GM23338 (cell line): ENCODE measurements at regions not wholly inside any gene's neighbourhood (a gene's known extent, or its start where the extent isn't known, plus 50 kb on each side); places are given as distances from the start of the nearest gene placed in this dataset.

Experiments
- ATAC-seq: fragments of 200-7000 bp; cut with Tn5 transposase; 3 replicates; pipeline ENCODE4 v1.9.1; 2020
- DNase-seq: peaks from one replicate; pipeline ENCODE4 v3.0.0-alpha.2; 2015; ENCODE audit warnings: low spot score
- H2AFZ ChIP-seq: fragments of 200-600 bp; sonication (generic); 2 replicates; pipeline ENCODE4 v1.8.0; 2016; ENCODE audit warnings: antibody characterized with exemption, mild to moderate bottlenecking, moderate library complexity
- H3F3A ChIP-seq: fragments of 200-600 bp; sonication (generic); replicated peaks from 2 replicates; pipeline ENCODE4 v1.8.0; 2017; ENCODE audit warnings: antibody characterized with exemption, mixed run types, low read depth
- H3K27ac ChIP-seq: fragments of 200-600 bp; sonication (generic); 2 replicates; pipeline ENCODE4 v1.6.1; 2016; ENCODE audit warnings: low read depth
- H3K27me3 ChIP-seq: fragments of 200-600 bp; sonication (generic); 2 replicates; pipeline ENCODE4 v1.8.0; 2016; ENCODE audit warnings: mild to moderate bottlenecking, mixed run types, moderate library complexity; ENCODE audit not compliant: insufficient read depth
- H3K36me3 ChIP-seq: fragments of 200-600 bp; sonication (generic); 2 replicates; pipeline ENCODE4 v1.8.0; 2016; ENCODE audit warnings: mild to moderate bottlenecking; ENCODE audit not compliant: insufficient read depth
- H3K4me1 ChIP-seq: fragments of 200-600 bp; sonication (generic); 2 replicates; pipeline ENCODE4 v1.8.0; 2016; ENCODE audit warnings: mild to moderate bottlenecking, moderate library complexity; ENCODE audit not compliant: insufficient read depth
- H3K4me2 ChIP-seq: fragments of 200-600 bp; sonication (generic); 2 replicates; pipeline ENCODE4 v1.7.1; 2017; ENCODE audit warnings: mixed run types
- H3K4me3 ChIP-seq: fragments of 200-600 bp; sonication (generic); 2 replicates; pipeline ENCODE4 v1.6.1; 2016; ENCODE audit warnings: mixed run types
- H3K79me2 ChIP-seq: fragments of 200-600 bp; sonication (generic); replicated peaks from 2 replicates; pipeline ENCODE4 v1.8.0; 2017; ENCODE audit warnings: mild to moderate bottlenecking; ENCODE audit not compliant: insufficient read depth
- H3K9me2 ChIP-seq: fragments of 200-600 bp; sonication (generic); 2 replicates; pipeline ENCODE4 v1.8.0; 2017; ENCODE audit not compliant: insufficient read depth
- H4K20me1 ChIP-seq: fragments of 200-600 bp; sonication (generic); replicated peaks from 2 replicates; pipeline ENCODE4 v1.8.0; 2017; ENCODE audit warnings: mild to moderate bottlenecking; ENCODE audit not compliant: insufficient read depth
- H3K27ac Mint-ChIP-seq: 2 replicates; pipeline ENCODE4 v1.8.0; 2020; ENCODE audit warnings: inconsistent platforms, mild to moderate bottlenecking, moderate library complexity, mixed read lengths
- H3K27me3 Mint-ChIP-seq: 3 replicates; pipeline ENCODE4 v1.8.0; 2022; ENCODE audit warnings: low read depth, mild to moderate bottlenecking, moderate library complexity, mixed read lengths, inconsistent platforms; ENCODE audit not compliant: insufficient read depth, poor library complexity
- H3K36me3 Mint-ChIP-seq: 3 replicates; pipeline ENCODE4 v1.8.0; 2021; ENCODE audit warnings: low read depth, mild to moderate bottlenecking, inconsistent platforms, moderate library complexity, mixed read lengths
- H3K4me1 Mint-ChIP-seq: 3 replicates; pipeline ENCODE4 v1.8.0; 2020; ENCODE audit warnings: mild to moderate bottlenecking, inconsistent platforms, mixed read lengths
- H3K4me3 Mint-ChIP-seq: 3 replicates; pipeline ENCODE4 v1.8.0; 2021; ENCODE audit warnings: moderate library complexity, mild to moderate bottlenecking, inconsistent platforms, mixed read lengths
- H3K9me3 Mint-ChIP-seq: 3 replicates; pipeline ENCODE4 v1.8.0; 2020; ENCODE audit warnings: moderate library complexity, mild to moderate bottlenecking, inconsistent platforms, mixed read lengths
- CREB1 ChIP-seq: fragments of 250-450 bp; sonication (Bioruptor Pico); IDR thresholded peaks from 2 replicates; pipeline ENCODE4 v1.5.0; 2020; ENCODE audit warnings: low read depth, mild to moderate bottlenecking, moderate library complexity
- ETS1 ChIP-seq: IDR thresholded peaks from 2 replicates; pipeline ENCODE4 v1.6.1; 2016; ENCODE audit warnings: antibody characterized with exemption
- EZH2 ChIP-seq: fragments of 200-600 bp; sonication (generic); IDR thresholded peaks from one replicate; pipeline ENCODE4 v1.8.0; 2017; ENCODE audit warnings: antibody characterized with exemption, mild to moderate bottlenecking, low read depth; ENCODE audit not compliant: unreplicated experiment
- EZH2phosphoT487 ChIP-seq: fragments of 200-600 bp; sonication (generic); IDR thresholded peaks from one replicate; pipeline ENCODE4 v1.8.1; 2018; ENCODE audit warnings: antibody characterized with exemption; ENCODE audit not compliant: unreplicated experiment
- JUNB ChIP-seq: IDR thresholded peaks from one replicate; pipeline ENCODE4 v1.6.1; 2016; ENCODE audit warnings: antibody characterized with exemption; ENCODE audit not compliant: unreplicated experiment
- NANOG ChIP-seq: IDR thresholded peaks from 2 replicates; pipeline ENCODE4 v1.6.1; 2016; ENCODE audit warnings: antibody characterized with exemption, borderline replicate concordance
- POLR2AphosphoS5 ChIP-seq: IDR thresholded peaks from 2 replicates; pipeline ENCODE4 v1.6.1; 2016; ENCODE audit warnings: antibody characterized with exemption, low read depth
- REST ChIP-seq: IDR thresholded peaks from one replicate; pipeline ENCODE4 v1.6.1; 2018; ENCODE audit warnings: antibody characterized with exemption; ENCODE audit not compliant: unreplicated experiment
- STAT1 ChIP-seq: IDR thresholded peaks from one replicate; pipeline ENCODE4 v1.6.1; 2016; ENCODE audit warnings: antibody characterized with exemption; ENCODE audit not compliant: unreplicated experiment
- ZNF114 ChIP-seq: fragments of 250-450 bp; sonication (Bioruptor Pico); IDR thresholded peaks from 2 replicates; pipeline ENCODE4 v1.5.0; 2020; ENCODE audit warnings: mild to moderate bottlenecking, moderate library complexity
- ZNF331 ChIP-seq: fragments of 250-450 bp; sonication (Bioruptor Pico); IDR thresholded peaks from 2 replicates; pipeline ENCODE4 v1.5.0; 2020; ENCODE audit warnings: low read depth, mild to moderate bottlenecking, moderate library complexity
- TF ChIP-seq, protein P1 (sequence below), 2 experiments: fragments of 200-600 bp in 1 of 2; sonication (generic) in 1 of 2; conservative IDR thresholded peaks; 2 replicates each; pipeline versions ENCODE4 v1.5.1 to v1.6.1; 2016 to 2017; ENCODE audit warnings: antibody characterized with exemption in 2 of 2, low read depth in 2 of 2, mild to moderate bottlenecking in 2 of 2, moderate library complexity in 1 of 2
- TF ChIP-seq, protein P2 (sequence below): fragments of 250-450 bp; sonication (Bioruptor Pico); IDR thresholded peaks from 2 replicates; pipeline ENCODE4 v1.5.0; 2020; ENCODE audit warnings: mild to moderate bottlenecking, moderate library complexity

DNA sequence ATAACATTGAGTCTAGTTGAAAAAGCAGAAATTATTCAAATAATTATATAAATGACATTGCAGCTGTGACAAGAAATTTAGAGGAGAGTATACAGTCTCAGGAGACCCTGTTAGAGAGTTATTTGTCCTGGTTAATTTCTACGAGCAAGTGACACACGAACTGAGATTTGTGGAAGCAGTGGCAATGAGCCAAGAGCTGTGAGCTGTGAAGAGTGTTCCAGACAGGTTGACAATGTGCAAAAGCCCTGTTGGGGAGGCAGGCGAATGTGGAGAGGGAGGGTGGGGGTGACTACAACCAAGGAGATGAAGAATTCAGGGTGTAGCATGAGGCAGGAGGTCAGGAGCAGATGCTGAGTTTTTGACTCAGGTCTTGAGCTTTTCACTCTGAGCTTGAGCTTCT, 620.2 kb upstream of the TENM4 start:
- Mint-ChIP-seq H3K27ac (no peak overlapping the region), H3K36me3 (no peaks in the 10 kb centered on the region), H3K27me3 (no peaks in the 10 kb centered on the region), H3K9me3 (no peaks in the 10 kb centered on the region), H3K4me1 (no peaks in the 10 kb centered on the region; the same call in 1 of the 3 replicates), H3K4me3 (no peak overlapping the region)
- H3K27ac ChIP-seq: no peak overlapping the region
- H2AFZ ChIP-seq: no peak overlapping the region
- H3K4me1 ChIP-seq: no peaks in the 10 kb centered on the region
- H3F3A ChIP-seq: no peaks in the 10 kb centered on the region
- no peak overlapping the region for H3K4me2 ChIP-seq
- no peaks in the 10 kb centered on the region for H3K27me3 ChIP-seq
- DNase-seq (no peak), ATAC-seq (no peak)
- no peaks in the 10 kb centered on the region for H4K20me1 ChIP-seq
- peaks cover 4% of the 10 kb centered on the region; the same call in 1 of the 2 replicates for H3K9me2 ChIP-seq
- H3K36me3 ChIP-seq: no peaks in the 10 kb centered on the region; the same call in 1 of the 2 replicates
- H3K4me3 ChIP-seq: no peak overlapping the region
- no peaks in the 10 kb centered on the region for H3K79me2 ChIP-seq
- no peak for TF ChIP-seq POLR2AphosphoS5
- no peak for TF ChIP-seq NANOG
- TF ChIP-seq, protein P1, sequence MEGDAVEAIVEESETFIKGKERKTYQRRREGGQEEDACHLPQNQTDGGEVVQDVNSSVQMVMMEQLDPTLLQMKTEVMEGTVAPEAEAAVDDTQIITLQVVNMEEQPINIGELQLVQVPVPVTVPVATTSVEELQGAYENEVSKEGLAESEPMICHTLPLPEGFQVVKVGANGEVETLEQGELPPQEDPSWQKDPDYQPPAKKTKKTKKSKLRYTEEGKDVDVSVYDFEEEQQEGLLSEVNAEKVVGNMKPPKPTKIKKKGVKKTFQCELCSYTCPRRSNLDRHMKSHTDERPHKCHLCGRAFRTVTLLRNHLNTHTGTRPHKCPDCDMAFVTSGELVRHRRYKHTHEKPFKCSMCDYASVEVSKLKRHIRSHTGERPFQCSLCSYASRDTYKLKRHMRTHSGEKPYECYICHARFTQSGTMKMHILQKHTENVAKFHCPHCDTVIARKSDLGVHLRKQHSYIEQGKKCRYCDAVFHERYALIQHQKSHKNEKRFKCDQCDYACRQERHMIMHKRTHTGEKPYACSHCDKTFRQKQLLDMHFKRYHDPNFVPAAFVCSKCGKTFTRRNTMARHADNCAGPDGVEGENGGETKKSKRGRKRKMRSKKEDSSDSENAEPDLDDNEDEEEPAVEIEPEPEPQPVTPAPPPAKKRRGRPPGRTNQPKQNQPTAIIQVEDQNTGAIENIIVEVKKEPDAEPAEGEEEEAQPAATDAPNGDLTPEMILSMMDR (conservative IDR thresholded peaks at IDR 0.05; ENCODE audit: low read depth in 2 of 2): no peak
- no peak for TF ChIP-seq EZH2
- TF ChIP-seq, protein P2, sequence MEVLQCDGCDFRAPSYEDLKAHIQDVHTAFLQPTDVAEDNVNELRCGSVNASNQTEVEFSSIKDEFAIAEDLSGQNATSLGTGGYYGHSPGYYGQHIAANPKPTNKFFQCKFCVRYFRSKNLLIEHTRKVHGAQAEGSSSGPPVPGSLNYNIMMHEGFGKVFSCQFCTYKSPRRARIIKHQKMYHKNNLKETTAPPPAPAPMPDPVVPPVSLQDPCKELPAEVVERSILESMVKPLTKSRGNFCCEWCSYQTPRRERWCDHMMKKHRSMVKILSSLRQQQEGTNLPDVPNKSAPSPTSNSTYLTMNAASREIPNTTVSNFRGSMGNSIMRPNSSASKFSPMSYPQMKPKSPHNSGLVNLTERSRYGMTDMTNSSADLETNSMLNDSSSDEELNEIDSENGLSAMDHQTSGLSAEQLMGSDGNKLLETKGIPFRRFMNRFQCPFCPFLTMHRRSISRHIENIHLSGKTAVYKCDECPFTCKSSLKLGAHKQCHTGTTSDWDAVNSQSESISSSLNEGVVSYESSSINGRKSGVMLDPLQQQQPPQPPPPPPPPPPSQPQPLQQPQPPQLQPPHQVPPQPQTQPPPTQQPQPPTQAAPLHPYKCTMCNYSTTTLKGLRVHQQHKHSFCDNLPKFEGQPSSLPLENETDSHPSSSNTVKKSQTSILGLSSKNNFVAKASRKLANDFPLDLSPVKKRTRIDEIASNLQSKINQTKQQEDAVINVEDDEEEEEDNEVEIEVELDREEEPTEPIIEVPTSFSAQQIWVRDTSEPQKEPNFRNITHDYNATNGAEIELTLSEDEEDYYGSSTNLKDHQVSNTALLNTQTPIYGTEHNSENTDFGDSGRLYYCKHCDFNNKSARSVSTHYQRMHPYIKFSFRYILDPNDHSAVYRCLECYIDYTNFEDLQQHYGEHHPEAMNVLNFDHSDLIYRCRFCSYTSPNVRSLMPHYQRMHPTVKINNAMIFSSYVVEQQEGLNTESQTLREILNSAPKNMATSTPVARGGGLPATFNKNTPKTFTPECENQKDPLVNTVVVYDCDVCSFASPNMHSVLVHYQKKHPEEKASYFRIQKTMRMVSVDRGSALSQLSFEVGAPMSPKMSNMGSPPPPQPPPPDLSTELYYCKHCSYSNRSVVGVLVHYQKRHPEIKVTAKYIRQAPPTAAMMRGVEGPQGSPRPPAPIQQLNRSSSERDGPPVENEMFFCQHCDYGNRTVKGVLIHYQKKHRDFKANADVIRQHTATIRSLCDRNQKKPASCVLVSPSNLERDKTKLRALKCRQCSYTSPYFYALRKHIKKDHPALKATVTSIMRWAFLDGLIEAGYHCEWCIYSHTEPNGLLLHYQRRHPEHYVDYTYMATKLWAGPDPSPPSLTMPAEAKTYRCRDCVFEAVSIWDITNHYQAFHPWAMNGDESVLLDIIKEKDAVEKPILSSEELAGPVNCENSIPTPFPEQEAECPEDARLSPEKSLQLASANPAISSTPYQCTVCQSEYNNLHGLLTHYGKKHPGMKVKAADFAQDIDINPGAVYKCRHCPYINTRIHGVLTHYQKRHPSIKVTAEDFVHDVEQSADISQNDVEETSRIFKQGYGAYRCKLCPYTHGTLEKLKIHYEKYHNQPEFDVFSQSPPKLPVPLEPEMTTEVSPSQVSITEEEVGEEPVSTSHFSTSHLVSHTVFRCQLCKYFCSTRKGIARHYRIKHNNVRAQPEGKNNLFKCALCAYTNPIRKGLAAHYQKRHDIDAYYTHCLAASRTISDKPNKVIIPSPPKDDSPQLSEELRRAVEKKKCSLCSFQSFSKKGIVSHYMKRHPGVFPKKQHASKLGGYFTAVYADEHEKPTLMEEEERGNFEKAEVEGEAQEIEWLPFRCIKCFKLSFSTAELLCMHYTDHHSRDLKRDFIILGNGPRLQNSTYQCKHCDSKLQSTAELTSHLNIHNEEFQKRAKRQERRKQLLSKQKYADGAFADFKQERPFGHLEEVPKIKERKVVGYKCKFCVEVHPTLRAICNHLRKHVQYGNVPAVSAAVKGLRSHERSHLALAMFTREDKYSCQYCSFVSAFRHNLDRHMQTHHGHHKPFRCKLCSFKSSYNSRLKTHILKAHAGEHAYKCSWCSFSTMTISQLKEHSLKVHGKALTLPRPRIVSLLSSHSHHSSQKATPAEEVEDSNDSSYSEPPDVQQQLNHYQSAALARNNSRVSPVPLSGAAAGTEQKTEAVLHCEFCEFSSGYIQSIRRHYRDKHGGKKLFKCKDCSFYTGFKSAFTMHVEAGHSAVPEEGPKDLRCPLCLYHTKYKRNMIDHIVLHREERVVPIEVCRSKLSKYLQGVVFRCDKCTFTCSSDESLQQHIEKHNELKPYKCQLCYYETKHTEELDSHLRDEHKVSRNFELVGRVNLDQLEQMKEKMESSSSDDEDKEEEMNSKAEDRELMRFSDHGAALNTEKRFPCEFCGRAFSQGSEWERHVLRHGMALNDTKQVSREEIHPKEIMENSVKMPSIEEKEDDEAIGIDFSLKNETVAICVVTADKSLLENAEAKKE (CRISPR knock-in tag): no peak
- TF ChIP-seq ETS1: no peak
- no peak for TF ChIP-seq REST
- no peak for TF ChIP-seq EZH2phosphoT487
- TF ChIP-seq STAT1: no peak
- TF ChIP-seq JUNB: no peak
- TF ChIP-seq ZNF114: no peak
- no peak for TF ChIP-seq CREB1 (CRISPR knock-in tag)
- TF ChIP-seq ZNF331 (CRISPR knock-in tag): no peak
